Activated T-helper 1 cell treated with anti-CD3 and anti-CD28 coated beads, Interleukin-12 subunit alpha, Interleukin-12 subunit beta, Interleukin-2, Interleukin-4 antibody, amounts not matched to agents 30 ng/mL and 10 ng/mL and 1 ng/mL, durations not matched to agents 14 hours and 24 hours and 36 hours (primary cell): ENCODE measurements at regions not wholly inside any gene's neighbourhood (a gene's known extent, or its start where the extent isn't known, plus 50 kb on each side); places are given as distances from the start of the nearest gene placed in this dataset.

Source experiments
- DNase-seq: peaks from one replicate; pipeline ENCODE4 v3.0.0; 2021; ENCODE audit warnings: low spot score
- H3K27ac Mint-ChIP-seq: one replicate; pipeline ENCODE4 v1.8.0; 2021; ENCODE audit warnings: mild to moderate bottlenecking, mixed read lengths
- H3K27me3 Mint-ChIP-seq: one replicate; pipeline ENCODE4 v1.8.0; 2022; ENCODE audit warnings: mild to moderate bottlenecking, moderate library complexity, mixed read lengths; ENCODE audit not compliant: insufficient read depth
- H3K36me3 Mint-ChIP-seq: one replicate; pipeline ENCODE4 v1.8.0; 2021; ENCODE audit warnings: low read depth, mixed read lengths
- H3K4me1 Mint-ChIP-seq: one replicate; pipeline ENCODE4 v1.8.0; 2021; ENCODE audit warnings: low read depth, mixed read lengths
- H3K4me3 Mint-ChIP-seq: one replicate; pipeline ENCODE4 v1.8.0; 2021; ENCODE audit warnings: mild to moderate bottlenecking, moderate library complexity, mixed read lengths
- H3K9me3 Mint-ChIP-seq: one replicate; pipeline ENCODE4 v1.8.0; 2021; ENCODE audit warnings: mixed read lengths
- intact Hi-C: fragments of 100-400 bp; cut with micrococcal nuclease; formaldehyde crosslinking; loops from one replicate; pipeline ENCODE4 v1.15.1; 2024

DNA sequence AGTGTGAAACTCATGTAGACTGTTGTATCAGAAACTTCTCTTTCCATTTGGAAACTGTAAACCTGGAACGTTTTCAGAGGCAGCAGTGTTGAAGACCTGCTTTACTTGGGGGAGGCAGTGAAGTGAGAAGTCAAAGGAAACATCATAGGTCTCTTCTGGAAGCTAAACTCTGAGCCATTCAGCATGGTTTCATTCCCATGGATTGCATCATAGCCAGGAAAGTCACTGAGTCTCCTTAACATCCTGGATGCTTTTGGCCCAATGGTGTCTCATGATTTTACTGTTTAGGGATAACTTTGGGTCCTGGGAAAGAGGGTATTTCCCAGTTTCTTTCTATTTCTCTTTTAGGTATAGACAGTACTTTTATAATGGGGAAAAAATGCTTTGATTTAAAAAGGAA lies 153.2 kb upstream of the E2F8 start:
- intact Hi-C loops = loop anchor here (1.0 kb wide), 1 partner anchor 48 kb away; no protein-coding TSS in a partner anchor
- Mint-ChIP-seq H3K4me3 (no peak overlapping the region), H3K27ac (no peak overlapping the region), H3K9me3 (no peaks in the 10 kb centered on the region), H3K36me3 (no peaks in the 10 kb centered on the region), H3K4me1 (peaks cover 7% of the 10 kb centered on the region), H3K27me3 (peaks cover 3% of the 10 kb centered on the region)
- DNase-seq = no peak

DNA sequence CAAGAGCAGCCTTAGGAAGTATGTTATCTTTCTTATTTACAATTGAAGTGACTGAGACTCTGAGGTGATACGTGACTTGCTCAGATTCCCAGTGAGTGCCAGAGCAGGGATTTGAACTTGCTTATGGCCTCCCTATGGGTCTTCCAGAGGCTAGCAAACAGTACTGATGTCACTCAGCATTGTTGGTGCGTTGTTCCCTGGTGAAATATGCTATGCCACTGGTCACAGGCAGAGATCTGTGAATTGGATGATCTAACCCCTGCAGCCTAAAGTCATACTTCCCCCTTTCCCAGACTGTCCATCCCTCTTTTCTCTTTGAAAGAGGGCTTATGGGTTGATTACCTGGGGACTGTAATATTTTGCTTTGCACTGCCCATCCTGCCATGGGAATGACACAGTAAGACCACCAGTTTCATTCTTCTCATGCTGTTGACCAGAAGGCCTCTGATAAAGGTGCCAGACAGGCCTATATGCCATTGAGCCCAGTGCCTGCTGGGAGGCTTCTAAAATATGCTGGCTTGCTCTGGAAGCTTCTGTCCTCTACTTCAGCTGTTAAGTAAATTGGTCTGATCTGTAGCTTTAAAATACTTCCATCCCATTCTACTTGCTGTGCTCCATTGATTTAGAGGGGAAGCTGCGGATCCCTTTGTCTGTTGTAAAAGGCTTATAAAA lies 152.2 kb upstream of the E2F8 start:
- intact Hi-C loops = no loop called here
- no peak for DNase-seq
- Mint-ChIP-seq H3K36me3 (no peaks in the 10 kb centered on the region), H3K4me1 (peaks cover 7% of the 10 kb centered on the region), H3K9me3 (no peaks in the 10 kb centered on the region), H3K27me3 (peaks cover 3% of the 10 kb centered on the region), H3K27ac (no peak overlapping the region), H3K4me3 (no peak overlapping the region)

DNA sequence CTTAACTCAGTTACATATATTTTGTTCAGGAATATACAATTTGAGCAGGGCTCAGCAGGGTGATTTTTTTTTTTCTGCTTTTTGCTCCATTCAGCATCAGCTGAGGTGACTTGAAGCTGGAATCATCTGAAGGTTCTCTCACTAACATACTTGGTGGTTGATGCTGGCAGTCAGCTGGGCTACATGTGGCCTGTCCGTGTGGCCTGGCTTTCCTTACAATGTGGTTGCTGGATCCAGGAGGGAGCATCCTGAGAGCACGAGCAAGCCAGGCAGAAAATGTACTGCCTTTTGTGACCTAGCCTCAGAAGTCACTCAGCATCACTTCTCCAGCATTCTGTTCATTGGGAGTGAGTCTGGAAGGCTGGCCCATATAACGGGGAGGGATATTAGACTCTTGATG lies 151.6 kb upstream of the E2F8 start:
- peaks cover 3% of the 10 kb centered on the region for H3K27me3 Mint-ChIP-seq
- no peak overlapping the region for H3K27ac Mint-ChIP-seq
- no peaks in the 10 kb centered on the region for H3K36me3 Mint-ChIP-seq
- no peak overlapping the region for H3K4me3 Mint-ChIP-seq
- no peaks in the 10 kb centered on the region for H3K9me3 Mint-ChIP-seq
- intact Hi-C loops = no loop called here
- DNase-seq = no peak
- peaks cover 7% of the 10 kb centered on the region for H3K4me1 Mint-ChIP-seq

GRCh38 chr11:19391652-19392051 lies 150.9 kb upstream of the E2F8 start:
- H3K4me1 Mint-ChIP-seq = peaks cover 7% of the 10 kb centered on the region
- DNase-seq = no peak
- H3K27ac Mint-ChIP-seq = no peak overlapping the region
- no peaks in the 10 kb centered on the region for H3K36me3 Mint-ChIP-seq
- H3K9me3 Mint-ChIP-seq = no peaks in the 10 kb centered on the region
- H3K27me3 Mint-ChIP-seq = peaks cover 3% of the 10 kb centered on the region
- intact Hi-C loops = no loop called here
- H3K4me3 Mint-ChIP-seq = no peak overlapping the region

DNA sequence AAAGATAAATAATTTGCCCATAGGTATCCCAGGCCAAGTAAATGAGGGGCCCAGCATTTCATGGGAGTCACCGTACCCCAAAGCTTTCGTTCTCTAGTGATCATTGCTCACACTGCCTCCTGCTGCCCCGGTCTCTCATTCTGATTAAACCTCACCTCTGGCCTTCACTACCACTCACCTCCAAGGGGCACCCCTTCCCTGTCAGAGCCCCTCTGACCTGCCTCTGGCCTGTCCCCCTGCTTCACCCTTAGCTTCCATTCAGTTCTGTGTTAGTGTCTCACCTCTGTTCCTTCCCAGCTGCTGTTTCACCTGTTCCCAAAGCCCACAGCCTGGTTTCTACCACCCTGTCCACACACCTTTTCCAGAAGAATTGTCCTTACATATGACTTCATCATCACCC lies 150.3 kb upstream of the E2F8 start:
- peaks cover 3% of the 10 kb centered on the region for H3K27me3 Mint-ChIP-seq
- intact Hi-C loops = no loop called here
- no peak for DNase-seq
- peaks cover 7% of the 10 kb centered on the region for H3K4me1 Mint-ChIP-seq
- no peak overlapping the region for H3K27ac Mint-ChIP-seq
- H3K36me3 Mint-ChIP-seq = no peaks in the 10 kb centered on the region
- H3K4me3 Mint-ChIP-seq = no peak overlapping the region
- no peaks in the 10 kb centered on the region for H3K9me3 Mint-ChIP-seq

GRCh38 chr11:19389787-19390303 lies 149.1 kb upstream of the E2F8 start:
- Mint-ChIP-seq H3K36me3 (no peaks in the 10 kb centered on the region), H3K4me3 (no peak overlapping the region), H3K27me3 (peaks cover 4% of the 10 kb centered on the region), H3K27ac (no peak overlapping the region), H3K4me1 (peaks cover 7% of the 10 kb centered on the region), H3K9me3 (no peaks in the 10 kb centered on the region)
- no peak for DNase-seq
- intact Hi-C loops = no loop called here

GRCh38 chr11:19382131-19382611 lies 141.4 kb upstream of the E2F8 start:
- H3K4me3 Mint-ChIP-seq = no peak overlapping the region
- H3K36me3 Mint-ChIP-seq = no peaks in the 10 kb centered on the region
- DNase-seq = no peak
- H3K4me1 Mint-ChIP-seq = no peaks in the 10 kb centered on the region
- H3K9me3 Mint-ChIP-seq = no peaks in the 10 kb centered on the region
- no peak overlapping the region for H3K27ac Mint-ChIP-seq
- H3K27me3 Mint-ChIP-seq = peaks cover 11% of the 10 kb centered on the region
- intact Hi-C loops = no loop called here

- Mint-ChIP-seq H3K36me3 (no peaks in the 10 kb centered on the region), H3K4me1 (no peaks in the 10 kb centered on the region), H3K27me3 (peaks cover 17% of the 10 kb centered on the region), H3K27ac (no peak overlapping the region), H3K4me3 (no peak overlapping the region), H3K9me3 (no peaks in the 10 kb centered on the region)
- intact Hi-C loops = no loop called here
- no peak for DNase-seq
Observed at GRCh38 chr11:19380375-19380774, 139.6 kb upstream of the E2F8 start.

DNA sequence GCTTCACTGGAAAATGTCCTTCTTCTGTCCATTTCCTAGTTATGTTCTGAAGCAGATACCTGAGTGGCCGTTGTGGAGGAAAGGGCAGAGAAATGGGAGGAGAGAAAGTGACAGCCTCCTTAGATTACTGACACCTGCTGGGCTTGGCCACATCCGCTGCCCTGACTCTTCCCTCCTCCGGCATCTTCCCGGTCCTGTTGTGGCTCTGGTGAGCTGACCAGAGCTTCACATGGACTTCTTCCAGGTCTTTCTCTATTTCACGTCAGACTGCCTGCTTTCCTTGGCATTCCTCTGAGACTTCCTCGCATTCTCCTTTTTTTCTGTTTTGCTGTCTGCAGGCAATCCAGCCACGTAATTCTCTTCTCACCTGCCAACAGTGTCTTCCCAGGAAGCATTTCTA lies 138.7 kb upstream of the E2F8 start:
- Mint-ChIP-seq H3K4me3 (no peak overlapping the region), H3K27ac (no peak overlapping the region), H3K9me3 (no peaks in the 10 kb centered on the region), H3K27me3 (peaks cover 17% of the 10 kb centered on the region), H3K4me1 (no peaks in the 10 kb centered on the region), H3K36me3 (no peaks in the 10 kb centered on the region)
- DNase-seq = no peak
- intact Hi-C loops = no loop called here

GRCh38 chr11:19378814-19379213 lies 138.1 kb upstream of the E2F8 start:
- Mint-ChIP-seq H3K27ac (no peak overlapping the region), H3K27me3 (peaks cover 16% of the 10 kb centered on the region), H3K4me1 (no peaks in the 10 kb centered on the region), H3K4me3 (no peak overlapping the region), H3K36me3 (no peaks in the 10 kb centered on the region), H3K9me3 (no peaks in the 10 kb centered on the region)
- intact Hi-C loops = no loop called here
- DNase-seq = no peak

DNA sequence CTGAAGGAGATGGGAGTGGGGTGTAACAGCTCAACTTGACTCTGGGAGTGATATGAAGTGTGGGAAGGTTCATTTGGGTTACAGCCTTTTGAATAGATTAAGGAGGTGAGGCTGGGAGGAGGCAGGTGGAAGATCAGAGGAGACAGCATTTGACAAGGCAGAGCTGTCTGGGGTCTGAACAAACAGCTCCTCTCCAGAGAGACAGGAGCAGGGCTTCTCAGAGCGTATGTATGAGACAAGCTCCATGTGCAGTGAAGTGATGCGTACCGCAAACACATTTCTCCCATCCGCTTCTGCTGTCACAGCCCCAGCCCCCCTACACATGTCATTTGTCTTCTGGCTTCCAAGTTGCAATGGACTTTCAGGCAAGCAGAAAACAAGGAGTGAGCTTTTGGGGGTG lies 137.1 kb upstream of the E2F8 start:
- Mint-ChIP-seq H3K4me1 (no peaks in the 10 kb centered on the region), H3K36me3 (no peaks in the 10 kb centered on the region), H3K27me3 (peaks cover 14% of the 10 kb centered on the region), H3K4me3 (no peak overlapping the region), H3K27ac (no peak overlapping the region), H3K9me3 (no peaks in the 10 kb centered on the region)
- no peak for DNase-seq
- intact Hi-C loops = no loop called here

GRCh38 chr11:19375440-19375839 lies 134.7 kb upstream of the E2F8 start:
- Mint-ChIP-seq H3K4me3 (no peak overlapping the region), H3K27me3 (peaks cover 11% of the 10 kb centered on the region)
- intact Hi-C loops = no loop called here

DNA sequence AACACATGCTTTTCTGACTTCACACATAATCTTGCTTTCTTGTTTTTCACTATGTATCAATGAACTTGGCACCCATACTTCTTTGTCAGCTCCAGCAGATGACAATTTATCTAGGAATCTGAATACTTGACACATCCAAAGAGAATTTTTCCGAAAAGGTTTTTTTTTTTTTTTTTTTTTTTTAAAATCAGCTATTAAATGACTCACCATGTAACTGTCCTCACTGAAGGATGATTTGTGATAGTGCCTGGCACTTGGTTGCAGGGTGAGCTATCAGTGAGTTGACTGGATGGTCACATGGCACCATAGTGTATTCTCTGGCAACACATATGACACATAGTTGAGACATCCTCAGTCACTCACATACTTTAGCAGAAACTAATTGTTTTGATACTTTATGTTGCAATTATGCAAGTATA lies 133.4 kb upstream of the E2F8 start:
- no peaks in the 10 kb centered on the region for H3K9me3 Mint-ChIP-seq
- DNase-seq = no peak
- no peak overlapping the region for H3K4me3 Mint-ChIP-seq
- no peaks in the 10 kb centered on the region for H3K4me1 Mint-ChIP-seq
- no peaks in the 10 kb centered on the region for H3K36me3 Mint-ChIP-seq
- intact Hi-C loops = no loop called here
- no peak overlapping the region for H3K27ac Mint-ChIP-seq
- H3K27me3 Mint-ChIP-seq = peaks cover 11% of the 10 kb centered on the region

More at GRCh38 chr11:19375440-19375839, 134.7 kb upstream of the E2F8 start:
- H3K9me3 Mint-ChIP-seq = no peaks in the 10 kb centered on the region
- no peaks in the 10 kb centered on the region for H3K4me1 Mint-ChIP-seq
- no peaks in the 10 kb centered on the region for H3K36me3 Mint-ChIP-seq
- no peak overlapping the region for H3K27ac Mint-ChIP-seq
- no peak for DNase-seq

GRCh38 chr11:19372381-19372780 lies 131.6 kb upstream of the E2F8 start:
- Mint-ChIP-seq H3K27ac (no peak overlapping the region), H3K27me3 (peaks cover 16% of the 10 kb centered on the region), H3K4me1 (no peaks in the 10 kb centered on the region), H3K9me3 (no peaks in the 10 kb centered on the region), H3K36me3 (no peaks in the 10 kb centered on the region), H3K4me3 (no peak overlapping the region)
- intact Hi-C loops = no loop called here
- no peak for DNase-seq
